ENCODE measurements at regions not wholly inside any gene's neighbourhood (a gene's known extent, or its start where the extent isn't known, plus 50 kb on each side); places are given as distances from the start of the nearest gene placed in this dataset.

DNA sequence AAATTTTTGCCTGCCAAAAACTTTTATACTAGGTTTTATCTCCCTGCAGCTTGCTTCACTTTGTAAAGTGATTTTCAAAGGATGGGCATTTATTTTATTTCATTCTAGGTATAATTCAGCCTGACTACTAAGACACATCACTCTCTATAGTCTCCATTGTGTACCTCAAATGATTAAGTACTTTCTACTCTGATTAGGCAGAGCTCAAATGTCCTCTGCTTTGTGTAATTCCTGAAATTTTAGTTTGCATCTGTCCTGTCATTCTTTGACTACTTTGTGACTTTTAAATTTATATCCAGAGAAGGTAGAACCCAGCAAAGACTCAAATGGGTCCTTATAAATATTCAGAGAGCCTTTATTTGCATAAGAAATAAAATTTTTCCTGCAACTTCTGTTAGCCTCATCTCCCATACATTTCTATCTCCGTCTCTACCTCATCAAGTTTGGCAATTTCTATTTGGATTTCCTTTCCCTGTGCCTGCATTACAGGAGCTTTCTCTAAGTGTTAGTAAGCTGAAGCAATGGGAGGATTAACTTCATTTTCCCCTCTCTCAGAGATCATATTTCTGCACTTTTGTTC is 1038.0 kb upstream of the ATXN8OS start:
- no CpG with 5 or more reads among the region's 1 CpG for WGBS, 2 donors (ENCODE audit: extremely low coverage in 2 of 2, insufficient read length in 2 of 2, insufficient replicate concordance in 1 of 2)
- no peak overlapping the region for H3K18ac ChIP-seq (ENCODE audit: low read length)

DNA sequence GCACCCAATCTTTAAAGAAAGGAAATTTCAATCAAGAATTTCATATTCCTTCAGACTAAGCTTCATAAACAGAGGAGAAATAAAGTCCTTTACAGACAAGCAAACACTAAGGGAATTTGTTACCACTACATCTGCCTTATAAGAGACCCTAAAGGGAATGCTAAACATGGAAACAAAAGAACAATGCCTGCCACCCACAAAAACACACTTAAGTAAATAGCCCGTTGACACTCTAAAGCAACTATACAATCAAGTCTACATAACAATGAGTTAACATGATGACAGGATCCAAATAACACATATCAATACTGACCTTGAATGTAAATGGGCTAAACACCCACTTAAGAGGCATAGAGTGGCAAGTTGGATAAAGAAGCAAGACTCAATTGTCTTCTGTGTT is 1056.9 kb upstream of the ATXN8OS start:
- Histone ChIP-seq H3K4ac (ENCODE audit: low read length) (no peak overlapping the region), H4K8ac (ENCODE audit: low read depth, low read length) (no peak overlapping the region), H3K14ac (ENCODE audit: low read length) (no peak overlapping the region), H2BK12ac (ENCODE audit: low read length) (no peak overlapping the region), H3K9me3 (replicated peaks in 1 of 2; ENCODE audit: control insufficient read depth in 2 of 2, insufficient read depth in 1 of 2, low read depth in 1 of 2, low read length in 2 of 2) (no peaks in the 10 kb centered on the region), H3K27me3 (ENCODE audit: control insufficient read depth in 3 of 3, insufficient read depth in 3 of 3, low read depth in 1 of 3, low read length in 3 of 3) (no peaks in the 10 kb centered on the region), H3K4me2 (ENCODE audit: insufficient read depth, low read length, poor library complexity, severe bottlenecking) (no peak overlapping the region), H2BK15ac (ENCODE audit: low read length) (no peak overlapping the region), H3K18ac (ENCODE audit: low read length) (no peak overlapping the region), H3K4me1 (ENCODE audit: control insufficient read depth in 2 of 2, insufficient read depth in 1 of 2, low read depth in 1 of 2, low read length in 2 of 2) (no peaks in the 10 kb centered on the region), H2AFZ (ENCODE audit: low read length) (no peak overlapping the region), H2BK5ac (ENCODE audit: low read length) (no peak overlapping the region), H3K36me3 (replicated peaks in 1 of 2; ENCODE audit: control insufficient read depth in 2 of 2, insufficient read depth in 2 of 2, low read length in 2 of 2) (no peaks in the 10 kb centered on the region), H3K23ac (ENCODE audit: low read depth, low read length, poor library complexity) (no peak overlapping the region), H2BK120ac (ENCODE audit: low read depth, low read length) (no peak overlapping the region), H3K9ac (ENCODE audit: low read depth, low read length, poor library complexity) (no peak overlapping the region), H4K91ac (ENCODE audit: low read depth, low read length, poor library complexity) (no peak overlapping the region), H3K79me1 (ENCODE audit: low read depth, low read length) (no peaks in the 10 kb centered on the region), H2AK5ac (ENCODE audit: low read depth, low read length) (no peak overlapping the region), H3K4me3 (ENCODE audit: low read length in 2 of 2) (no peak overlapping the region), H3K27ac (replicated peaks; ENCODE audit: low read length) (no peak overlapping the region)
- WGBS, 2 donors (ENCODE audit: extremely low coverage in 2 of 2, insufficient read length in 2 of 2, insufficient replicate concordance in 1 of 2), result no CpG with 5 or more reads among the region's 1 CpG
- DNase-seq (ENCODE audit: low spot score), result no peak

More for the DNA sequence above, 1038.0 kb upstream of the ATXN8OS start:
- Histone ChIP-seq H2BK15ac (ENCODE audit: low read length) (no peak overlapping the region), H2AFZ (ENCODE audit: low read length) (peak overlapping the region; percentile 35), H3K27ac (replicated peaks; ENCODE audit: low read length) (no peak overlapping the region), H3K4ac (ENCODE audit: low read length) (no peak overlapping the region), H3K27me3 (ENCODE audit: control insufficient read depth in 3 of 3, insufficient read depth in 3 of 3, low read depth in 1 of 3, low read length in 3 of 3) (no peaks in the 10 kb centered on the region), H3K4me2 (ENCODE audit: insufficient read depth, low read length, poor library complexity, severe bottlenecking) (no peak overlapping the region), H2BK5ac (ENCODE audit: low read length) (no peak overlapping the region), H4K8ac (ENCODE audit: low read depth, low read length) (no peak overlapping the region), H4K91ac (ENCODE audit: low read depth, low read length, poor library complexity) (no peak overlapping the region), H2BK120ac (ENCODE audit: low read depth, low read length) (no peak overlapping the region), H3K23ac (ENCODE audit: low read depth, low read length, poor library complexity) (no peak overlapping the region), H3K9me3 (replicated peaks in 1 of 2; ENCODE audit: control insufficient read depth in 2 of 2, insufficient read depth in 1 of 2, low read depth in 1 of 2, low read length in 2 of 2) (no peaks in the 10 kb centered on the region), H3K4me1 (ENCODE audit: control insufficient read depth in 2 of 2, insufficient read depth in 1 of 2, low read depth in 1 of 2, low read length in 2 of 2) (no peaks in the 10 kb centered on the region), H2BK12ac (ENCODE audit: low read length) (no peak overlapping the region), H3K9ac (ENCODE audit: low read depth, low read length, poor library complexity) (no peak overlapping the region), H3K14ac (ENCODE audit: low read length) (no peak overlapping the region), H3K4me3 (ENCODE audit: low read length in 2 of 2) (no peak overlapping the region), H2AK5ac (ENCODE audit: low read depth, low read length) (no peak overlapping the region), H3K36me3 (replicated peaks in 1 of 2; ENCODE audit: control insufficient read depth in 2 of 2, insufficient read depth in 2 of 2, low read length in 2 of 2) (no peaks in the 10 kb centered on the region), H3K79me1 (ENCODE audit: low read depth, low read length) (no peaks in the 10 kb centered on the region)
- no peak for DNase-seq (ENCODE audit: low spot score)

- Histone ChIP-seq H3K36me3 (replicated peaks in 1 of 2; ENCODE audit: control insufficient read depth in 2 of 2, insufficient read depth in 2 of 2, low read length in 2 of 2) (no peaks in the 10 kb centered on the region), H4K8ac (ENCODE audit: low read depth, low read length) (no peak overlapping the region), H3K4me3 (ENCODE audit: low read length in 2 of 2) (no peak overlapping the region), H3K14ac (ENCODE audit: low read length) (no peak overlapping the region), H2BK5ac (ENCODE audit: low read length) (no peak overlapping the region), H3K79me1 (ENCODE audit: low read depth, low read length) (no peaks in the 10 kb centered on the region), H3K4me2 (ENCODE audit: insufficient read depth, low read length, poor library complexity, severe bottlenecking) (no peak overlapping the region), H2AFZ (ENCODE audit: low read length) (no peak overlapping the region), H3K18ac (ENCODE audit: low read length) (no peak overlapping the region), H3K27me3 (ENCODE audit: control insufficient read depth in 3 of 3, insufficient read depth in 3 of 3, low read depth in 1 of 3, low read length in 3 of 3) (no peaks in the 10 kb centered on the region), H3K4ac (ENCODE audit: low read length) (no peak overlapping the region), H2BK12ac (ENCODE audit: low read length) (no peak overlapping the region), H4K91ac (ENCODE audit: low read depth, low read length, poor library complexity) (no peak overlapping the region), H3K9ac (ENCODE audit: low read depth, low read length, poor library complexity) (no peak overlapping the region), H3K27ac (replicated peaks; ENCODE audit: low read length) (no peak overlapping the region), H2AK5ac (ENCODE audit: low read depth, low read length) (no peak overlapping the region), H2BK120ac (ENCODE audit: low read depth, low read length) (no peak overlapping the region), H3K4me1 (ENCODE audit: control insufficient read depth in 2 of 2, insufficient read depth in 1 of 2, low read depth in 1 of 2, low read length in 2 of 2) (no peaks in the 10 kb centered on the region), H2BK15ac (ENCODE audit: low read length) (no peak overlapping the region), H3K23ac (ENCODE audit: low read depth, low read length, poor library complexity) (no peak overlapping the region), H3K9me3 (replicated peaks in 1 of 2; ENCODE audit: control insufficient read depth in 2 of 2, insufficient read depth in 1 of 2, low read depth in 1 of 2, low read length in 2 of 2) (no peaks in the 10 kb centered on the region)
- WGBS, 2 donors (ENCODE audit: extremely low coverage in 2 of 2, insufficient read length in 2 of 2, insufficient replicate concordance in 1 of 2), result no CpG with 5 or more reads among the region's 9 CpGs
- DNase-seq (ENCODE audit: low spot score), result no peak
Observed at GRCh38 chr13:69044629-69045028, 1063.0 kb upstream of the ATXN8OS start.

GRCh38 chr13:69040898-69041297 is 1066.7 kb upstream of the ATXN8OS start:
- Histone ChIP-seq H3K23ac (ENCODE audit: low read depth, low read length, poor library complexity) (no peak overlapping the region), H3K4me1 (ENCODE audit: control insufficient read depth in 2 of 2, insufficient read depth in 1 of 2, low read depth in 1 of 2, low read length in 2 of 2) (no peaks in the 10 kb centered on the region), H2BK15ac (ENCODE audit: low read length) (no peak overlapping the region), H3K9ac (ENCODE audit: low read depth, low read length, poor library complexity) (no peak overlapping the region), H2AK5ac (ENCODE audit: low read depth, low read length) (no peak overlapping the region), H3K4ac (ENCODE audit: low read length) (no peak overlapping the region), H3K18ac (ENCODE audit: low read length) (no peak overlapping the region), H3K27me3 (ENCODE audit: control insufficient read depth in 3 of 3, insufficient read depth in 3 of 3, low read depth in 1 of 3, low read length in 3 of 3) (no peaks in the 10 kb centered on the region), H2AFZ (ENCODE audit: low read length) (no peak overlapping the region), H3K4me2 (ENCODE audit: insufficient read depth, low read length, poor library complexity, severe bottlenecking) (no peak overlapping the region), H4K8ac (ENCODE audit: low read depth, low read length) (no peak overlapping the region), H2BK12ac (ENCODE audit: low read length) (no peak overlapping the region), H3K36me3 (replicated peaks in 1 of 2; ENCODE audit: control insufficient read depth in 2 of 2, insufficient read depth in 2 of 2, low read length in 2 of 2) (no peaks in the 10 kb centered on the region), H2BK120ac (ENCODE audit: low read depth, low read length) (no peak overlapping the region), H3K79me1 (ENCODE audit: low read depth, low read length) (no peaks in the 10 kb centered on the region), H3K14ac (ENCODE audit: low read length) (no peak overlapping the region), H4K91ac (ENCODE audit: low read depth, low read length, poor library complexity) (no peak overlapping the region), H3K27ac (replicated peaks; ENCODE audit: low read length) (no peak overlapping the region), H3K4me3 (ENCODE audit: low read length in 2 of 2) (no peak overlapping the region), H3K9me3 (replicated peaks in 1 of 2; ENCODE audit: control insufficient read depth in 2 of 2, insufficient read depth in 1 of 2, low read depth in 1 of 2, low read length in 2 of 2) (no peaks in the 10 kb centered on the region), H2BK5ac (ENCODE audit: low read length) (no peak overlapping the region)
- no peak for DNase-seq (ENCODE audit: low spot score)
- no CpG with 5 or more reads among the region's 2 CpGs for WGBS, 2 donors (ENCODE audit: extremely low coverage in 2 of 2, insufficient read length in 2 of 2, insufficient replicate concordance in 1 of 2)
